DND-41 (cell line): ENCODE measurements at regions not wholly inside any gene's neighbourhood (a gene's known extent, or its start where the extent isn't known, plus 50 kb on each side); places are given as distances from the start of the nearest gene placed in this dataset.

Experiments used
- EZH2 ChIP-seq: IDR thresholded peaks from 3 replicates; pipeline ENCODE4 v1.6.1; 2012; ENCODE audit warnings: borderline replicate concordance, low read depth, mild to moderate bottlenecking, moderate library complexity, low read length, inconsistent platforms; ENCODE audit not compliant: severe bottlenecking
- TF ChIP-seq, protein P1 (sequence below): IDR thresholded peaks from 2 replicates; pipeline ENCODE4 v1.5.1; 2012; ENCODE audit warnings: borderline replicate concordance, low read length, moderate library complexity, mild to moderate bottlenecking; ENCODE audit not compliant: poor library complexity, severe bottlenecking; ENCODE audit errors: extremely low read depth

GRCh38 chr5:167644619-167645018 is 646.8 kb upstream of the WWC1 start:
- TF ChIP-seq, protein P1, sequence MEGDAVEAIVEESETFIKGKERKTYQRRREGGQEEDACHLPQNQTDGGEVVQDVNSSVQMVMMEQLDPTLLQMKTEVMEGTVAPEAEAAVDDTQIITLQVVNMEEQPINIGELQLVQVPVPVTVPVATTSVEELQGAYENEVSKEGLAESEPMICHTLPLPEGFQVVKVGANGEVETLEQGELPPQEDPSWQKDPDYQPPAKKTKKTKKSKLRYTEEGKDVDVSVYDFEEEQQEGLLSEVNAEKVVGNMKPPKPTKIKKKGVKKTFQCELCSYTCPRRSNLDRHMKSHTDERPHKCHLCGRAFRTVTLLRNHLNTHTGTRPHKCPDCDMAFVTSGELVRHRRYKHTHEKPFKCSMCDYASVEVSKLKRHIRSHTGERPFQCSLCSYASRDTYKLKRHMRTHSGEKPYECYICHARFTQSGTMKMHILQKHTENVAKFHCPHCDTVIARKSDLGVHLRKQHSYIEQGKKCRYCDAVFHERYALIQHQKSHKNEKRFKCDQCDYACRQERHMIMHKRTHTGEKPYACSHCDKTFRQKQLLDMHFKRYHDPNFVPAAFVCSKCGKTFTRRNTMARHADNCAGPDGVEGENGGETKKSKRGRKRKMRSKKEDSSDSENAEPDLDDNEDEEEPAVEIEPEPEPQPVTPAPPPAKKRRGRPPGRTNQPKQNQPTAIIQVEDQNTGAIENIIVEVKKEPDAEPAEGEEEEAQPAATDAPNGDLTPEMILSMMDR, result no peak
- TF ChIP-seq EZH2, result no peak
